LNCaP clone FGC (cell line): ENCODE measurements at regions not wholly inside any gene's neighbourhood (a gene's known extent, or its start where the extent isn't known, plus 50 kb on each side); places are given as distances from the start of the nearest gene placed in this dataset.

Experiments used
- DNase-seq: peaks from one replicate; pipeline ENCODE4 v3.0.0-alpha.2; 2011; ENCODE audit warnings: low read depth
- H3K4me3 ChIP-seq: 2 replicates; pipeline ENCODE4 v1.5.1; 2011; ENCODE audit warnings: mild to moderate bottlenecking, low read depth, low read length, control low read depth
- TF ChIP-seq, protein P1 (sequence below): IDR thresholded peaks from 2 replicates; pipeline ENCODE4 v1.5.1; 2012; ENCODE audit warnings: mild to moderate bottlenecking; ENCODE audit not compliant: control insufficient read depth, insufficient read depth; ENCODE audit errors: extremely low read depth

DNA sequence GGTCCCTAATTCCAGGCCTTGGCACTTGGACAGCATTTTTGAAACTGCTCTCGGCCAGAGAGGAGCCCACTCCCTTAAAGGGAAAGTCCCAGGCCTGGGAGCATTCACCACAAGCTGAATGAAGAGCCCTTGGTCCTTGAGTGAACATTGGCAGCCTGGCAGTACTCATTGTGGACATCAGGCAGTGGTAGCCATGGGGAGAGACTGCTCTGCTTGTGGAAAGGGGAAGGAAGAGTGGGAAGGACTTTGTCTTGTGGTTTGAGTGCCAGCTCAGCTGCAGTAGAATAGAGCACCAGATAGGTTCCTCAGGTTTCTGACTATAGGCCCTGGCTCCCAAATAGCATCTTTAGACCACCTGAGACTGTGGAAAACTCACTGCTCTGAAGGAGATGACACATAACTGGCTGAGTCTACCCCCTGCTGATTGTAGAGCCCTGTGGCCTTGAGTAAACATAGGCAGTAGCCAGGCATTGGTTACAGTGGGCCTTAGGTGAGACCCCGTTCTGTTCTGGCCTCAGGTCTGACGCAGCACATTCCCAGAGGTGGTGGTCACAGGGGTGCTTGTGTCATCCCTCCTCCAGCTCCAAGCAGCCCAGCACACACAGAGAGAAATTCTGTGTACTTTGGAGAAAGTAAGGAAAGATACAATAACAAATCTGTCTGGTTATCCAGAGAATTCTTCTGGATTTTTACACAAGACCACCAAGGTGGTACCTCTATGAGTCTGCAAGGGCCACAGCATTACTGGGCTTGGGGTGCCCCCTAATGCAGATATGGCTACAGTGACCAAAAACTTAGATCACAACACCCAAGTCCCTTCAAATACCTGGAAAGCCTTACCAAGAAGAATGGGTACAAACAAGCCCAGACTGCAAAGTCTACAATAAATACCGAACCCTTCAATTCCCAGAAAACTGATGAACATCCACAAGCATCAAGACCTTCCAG lies 153.8 kb downstream of the GNAI1 start:
- TF ChIP-seq, protein P1, sequence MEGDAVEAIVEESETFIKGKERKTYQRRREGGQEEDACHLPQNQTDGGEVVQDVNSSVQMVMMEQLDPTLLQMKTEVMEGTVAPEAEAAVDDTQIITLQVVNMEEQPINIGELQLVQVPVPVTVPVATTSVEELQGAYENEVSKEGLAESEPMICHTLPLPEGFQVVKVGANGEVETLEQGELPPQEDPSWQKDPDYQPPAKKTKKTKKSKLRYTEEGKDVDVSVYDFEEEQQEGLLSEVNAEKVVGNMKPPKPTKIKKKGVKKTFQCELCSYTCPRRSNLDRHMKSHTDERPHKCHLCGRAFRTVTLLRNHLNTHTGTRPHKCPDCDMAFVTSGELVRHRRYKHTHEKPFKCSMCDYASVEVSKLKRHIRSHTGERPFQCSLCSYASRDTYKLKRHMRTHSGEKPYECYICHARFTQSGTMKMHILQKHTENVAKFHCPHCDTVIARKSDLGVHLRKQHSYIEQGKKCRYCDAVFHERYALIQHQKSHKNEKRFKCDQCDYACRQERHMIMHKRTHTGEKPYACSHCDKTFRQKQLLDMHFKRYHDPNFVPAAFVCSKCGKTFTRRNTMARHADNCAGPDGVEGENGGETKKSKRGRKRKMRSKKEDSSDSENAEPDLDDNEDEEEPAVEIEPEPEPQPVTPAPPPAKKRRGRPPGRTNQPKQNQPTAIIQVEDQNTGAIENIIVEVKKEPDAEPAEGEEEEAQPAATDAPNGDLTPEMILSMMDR: no peak
- no peak overlapping the region for H3K4me3 ChIP-seq
- no peak for DNase-seq

DNA sequence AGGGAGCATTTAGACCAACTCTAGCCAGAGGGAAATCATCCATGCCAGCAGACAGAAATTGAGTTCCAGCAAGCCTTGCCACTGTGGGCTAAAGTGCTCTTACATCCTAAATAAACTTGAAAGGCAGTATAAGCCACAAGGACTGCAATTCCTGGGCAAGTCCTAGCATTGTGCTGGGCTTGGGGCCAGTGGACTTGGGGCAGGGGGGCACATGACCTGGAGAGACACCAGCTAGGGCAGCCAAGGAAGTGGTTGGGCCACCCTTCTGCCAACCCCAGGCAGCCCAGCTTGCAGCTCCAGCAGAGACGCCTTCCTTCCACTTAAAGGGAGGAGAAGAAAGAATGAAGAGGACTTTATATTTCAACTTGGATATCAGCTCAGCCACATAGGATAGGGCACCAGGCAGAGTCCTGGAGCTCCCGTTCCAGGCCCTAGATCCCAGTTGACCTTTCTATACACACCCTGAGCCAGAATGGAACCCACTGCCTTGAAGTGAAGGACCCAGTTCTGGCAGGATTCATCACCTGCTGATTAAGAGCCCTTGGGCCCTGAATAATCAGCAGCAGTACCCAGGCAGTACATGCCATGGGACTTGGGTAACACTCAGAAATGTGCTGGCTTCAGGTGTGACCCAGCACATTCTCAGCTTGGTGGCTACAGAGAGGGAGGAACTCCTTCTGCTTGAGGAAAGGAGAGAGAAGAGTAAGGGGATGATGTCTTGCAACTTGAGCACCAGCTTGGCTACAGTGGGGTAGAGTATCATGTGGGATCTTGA lies 153.0 kb downstream of the GNAI1 start:
- TF ChIP-seq, protein P1: no peak
- H3K4me3 ChIP-seq: no peak overlapping the region
- no peak for DNase-seq

DNA sequence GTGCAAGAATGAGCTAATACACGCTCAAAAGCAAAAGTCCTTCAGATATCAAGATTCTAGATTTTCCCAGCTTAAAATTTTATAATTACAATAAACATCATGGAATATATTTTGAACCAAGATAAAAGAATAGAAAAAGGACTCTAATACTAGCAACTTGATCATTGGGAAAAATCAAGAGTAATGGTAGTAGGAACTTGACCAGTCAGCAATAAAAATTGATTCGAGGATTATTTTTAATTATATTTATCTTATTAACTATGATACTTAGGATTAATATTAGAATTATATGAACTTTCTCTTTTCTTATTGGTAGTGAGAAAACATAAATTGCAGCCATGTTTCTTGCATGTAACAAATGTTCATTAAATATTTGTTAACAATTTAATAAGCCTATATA lies 152.0 kb downstream of the GNAI1 start:
- no peak for DNase-seq
- TF ChIP-seq, protein P1: no peak
- H3K4me3 ChIP-seq: no peak overlapping the region

DNA sequence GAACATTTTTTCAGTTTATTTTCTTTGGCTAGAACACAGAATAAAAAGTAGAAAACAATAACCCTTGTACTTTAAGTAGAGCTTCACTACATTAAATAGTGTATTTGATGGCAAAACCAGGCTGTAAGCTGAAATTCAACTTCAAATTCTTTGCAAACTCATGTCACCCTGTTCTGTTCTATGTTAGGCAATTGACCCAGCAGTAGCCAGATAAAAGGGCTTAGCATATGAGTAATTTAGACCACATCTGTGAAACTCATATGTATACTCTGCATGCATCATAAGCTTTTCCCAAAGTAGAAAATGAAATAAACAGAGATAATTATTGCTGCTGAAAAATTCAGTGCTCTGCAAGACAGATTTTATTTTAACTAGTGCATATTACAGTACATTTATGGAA lies 150.2 kb downstream of the GNAI1 start:
- H3K4me3 ChIP-seq: no peak overlapping the region
- TF ChIP-seq, protein P1: no peak
- no peak for DNase-seq

DNA sequence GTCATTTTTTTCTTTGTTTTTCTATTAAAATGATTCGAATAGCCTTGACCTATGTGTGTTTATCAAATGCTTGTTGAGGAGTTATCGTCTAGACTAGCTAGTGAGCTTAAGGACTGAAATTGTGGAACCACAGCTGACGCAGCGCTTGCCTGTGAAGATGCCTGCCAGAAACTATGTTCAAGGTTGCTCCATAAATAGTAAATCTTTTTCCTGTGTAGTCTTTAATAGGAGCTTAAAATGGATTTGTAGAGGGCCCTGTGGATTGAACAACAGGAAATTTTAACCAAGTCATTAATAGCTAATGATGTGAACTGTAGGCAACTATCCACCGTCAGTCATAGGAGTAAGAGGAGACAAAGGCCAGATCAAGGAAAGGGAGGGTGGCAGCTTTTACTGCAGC lies 145.1 kb downstream of the GNAI1 start:
- TF ChIP-seq, protein P1: no peak
- no peak overlapping the region for H3K4me3 ChIP-seq
- peak; percentile 82 for DNase-seq

DNA sequence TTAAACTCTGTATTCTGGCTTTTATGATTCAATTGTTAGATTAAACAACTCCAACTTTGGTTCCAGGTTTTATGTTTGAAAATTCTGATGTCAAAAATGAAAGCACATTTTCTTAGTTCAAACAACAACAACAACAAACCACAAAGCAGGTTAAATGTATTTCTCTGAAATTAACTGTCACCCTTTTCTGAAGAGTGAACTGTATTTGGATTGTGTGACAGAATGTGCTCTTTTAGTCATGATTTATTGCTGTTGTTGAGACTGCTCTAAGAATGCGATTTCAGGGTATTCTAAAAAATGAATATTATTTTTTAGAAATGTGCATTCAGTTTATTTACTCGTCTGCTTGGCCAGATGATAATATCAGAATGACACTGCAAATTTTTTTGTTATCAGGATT lies 144.1 kb downstream of the GNAI1 start:
- H3K4me3 ChIP-seq: no peak overlapping the region
- DNase-seq: no peak
- TF ChIP-seq, protein P1: no peak
